ENCODE measurements at regions not wholly inside any gene's neighbourhood (a gene's known extent, or its start where the extent isn't known, plus 50 kb on each side); places are given as distances from the start of the nearest gene placed in this dataset.

- Histone ChIP-seq H3K23ac (ENCODE audit: low read length) (no peak overlapping the region), H3K56ac (ENCODE audit: low read length) (no peak overlapping the region), H2BK5ac (ENCODE audit: low read length) (no peak overlapping the region), H3K27ac (ENCODE audit: low read depth, low read length) (no peak overlapping the region), H4K8ac (ENCODE audit: low read depth, low read length) (no peak overlapping the region), H3K36me3 (ENCODE audit: control insufficient read depth, insufficient read depth, low read length) (no peaks in the 10 kb centered on the region), H3K4me2 (ENCODE audit: low read length) (no peak overlapping the region), H2BK15ac (replicated peaks; ENCODE audit: low read depth) (no peak overlapping the region), H3K79me1 (ENCODE audit: low read length) (no peaks in the 10 kb centered on the region), H3K4me3 (ENCODE audit: low read length) (no peak overlapping the region), H3K9ac (ENCODE audit: low read length) (no peak overlapping the region), H2AK5ac (ENCODE audit: low read length) (no peak overlapping the region), H3K79me2 (ENCODE audit: control insufficient read depth, insufficient read depth, low read length) (no peaks in the 10 kb centered on the region), H3K4me1 (ENCODE audit: control insufficient read depth, low read depth, low read length) (no peaks in the 10 kb centered on the region), H2BK120ac (ENCODE audit: low read depth, low read length) (no peak overlapping the region), H4K5ac (ENCODE audit: low read length) (no peak overlapping the region), H3K18ac (ENCODE audit: low read length) (no peak overlapping the region), H3K27me3 (ENCODE audit: insufficient read depth, low read length, poor library complexity) (no peaks in the 10 kb centered on the region), H3K4ac (ENCODE audit: low read depth, low read length) (no peak overlapping the region)
- no CpG with 5 or more reads among the region's 12 CpGs for WGBS (ENCODE audit: extremely low coverage, insufficient coverage, low lambda C conversion rate)
- no peak for DNase-seq
Measured at GRCh38 chr19:27894906-27895754, 1317.8 kb downstream of the UQCRFS1 start.

- H3K4ac ChIP-seq (ENCODE audit: low read depth, low read length), result no peak overlapping the region
- no peak for DNase-seq
- no peak overlapping the region for H3K9ac ChIP-seq (ENCODE audit: low read length)
- no peak overlapping the region for H2BK120ac ChIP-seq (ENCODE audit: low read depth, low read length)
- no CpG with 5 or more reads among the region's 2 CpGs for WGBS (ENCODE audit: extremely low coverage, insufficient coverage, low lambda C conversion rate)
- H3K4me3 ChIP-seq (ENCODE audit: low read length), result no peak overlapping the region
- no peak overlapping the region for H2BK5ac ChIP-seq (ENCODE audit: low read length)
- H3K4me2 ChIP-seq (ENCODE audit: low read length), result no peak overlapping the region
- no peak overlapping the region for H2AK5ac ChIP-seq (ENCODE audit: low read length)
- no peak overlapping the region for H3K27ac ChIP-seq (ENCODE audit: low read depth, low read length)
- no peak overlapping the region for H3K23ac ChIP-seq (ENCODE audit: low read length)
- no peaks in the 10 kb centered on the region for H3K36me3 ChIP-seq (ENCODE audit: control insufficient read depth, insufficient read depth, low read length)
- H4K5ac ChIP-seq (ENCODE audit: low read length), result no peak overlapping the region
- no peaks in the 10 kb centered on the region for H3K27me3 ChIP-seq (ENCODE audit: insufficient read depth, low read length, poor library complexity)
- H2BK15ac ChIP-seq (replicated peaks; ENCODE audit: low read depth), result no peak overlapping the region
- H3K79me2 ChIP-seq (ENCODE audit: control insufficient read depth, insufficient read depth, low read length), result no peaks in the 10 kb centered on the region
- no peaks in the 10 kb centered on the region for H3K4me1 ChIP-seq (ENCODE audit: control insufficient read depth, low read depth, low read length)
- no peak overlapping the region for H3K18ac ChIP-seq (ENCODE audit: low read length)
- no peaks in the 10 kb centered on the region for H3K79me1 ChIP-seq (ENCODE audit: low read length)
- no peak overlapping the region for H4K8ac ChIP-seq (ENCODE audit: low read depth, low read length)
- no peak overlapping the region for H3K56ac ChIP-seq (ENCODE audit: low read length)
Measured at GRCh38 chr19:27892500-27892899, 1320.5 kb downstream of the UQCRFS1 start.

DNA sequence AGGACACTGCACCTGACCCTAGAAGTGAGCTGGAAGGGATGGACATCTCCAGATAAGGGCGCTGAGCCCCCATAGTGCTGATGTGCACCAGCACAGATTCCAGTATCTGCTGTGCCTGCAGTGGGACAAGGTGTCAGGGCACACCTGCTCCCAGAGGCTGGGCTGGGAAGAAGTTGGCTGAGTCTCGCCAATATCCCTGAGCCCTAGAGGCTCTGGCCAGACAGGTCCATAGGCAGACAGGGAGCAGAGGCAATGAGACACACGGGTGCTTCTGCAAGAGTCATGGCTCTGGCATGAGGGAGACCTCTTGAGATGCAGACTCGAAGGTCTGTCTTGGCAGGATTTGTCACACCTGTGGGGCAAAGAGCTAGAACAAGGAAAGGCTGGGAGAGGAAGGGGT is 1321.5 kb downstream of the UQCRFS1 start:
- no peak overlapping the region for H3K4me2 ChIP-seq (ENCODE audit: low read length)
- no peaks in the 10 kb centered on the region for H3K79me2 ChIP-seq (ENCODE audit: control insufficient read depth, insufficient read depth, low read length)
- H3K9ac ChIP-seq (ENCODE audit: low read length), result no peak overlapping the region
- no peaks in the 10 kb centered on the region for H3K4me1 ChIP-seq (ENCODE audit: control insufficient read depth, low read depth, low read length)
- H3K23ac ChIP-seq (ENCODE audit: low read length), result no peak overlapping the region
- H4K8ac ChIP-seq (ENCODE audit: low read depth, low read length), result no peak overlapping the region
- no peaks in the 10 kb centered on the region for H3K27me3 ChIP-seq (ENCODE audit: insufficient read depth, low read length, poor library complexity)
- H3K27ac ChIP-seq (ENCODE audit: low read depth, low read length), result no peak overlapping the region
- no peaks in the 10 kb centered on the region for H3K36me3 ChIP-seq (ENCODE audit: control insufficient read depth, insufficient read depth, low read length)
- DNase-seq, result no peak
- no peak overlapping the region for H2BK120ac ChIP-seq (ENCODE audit: low read depth, low read length)
- no peak overlapping the region for H3K4me3 ChIP-seq (ENCODE audit: low read length)
- no peak overlapping the region for H4K5ac ChIP-seq (ENCODE audit: low read length)
- no CpG with 5 or more reads among the region's 4 CpGs for WGBS (ENCODE audit: extremely low coverage, insufficient coverage, low lambda C conversion rate)
- H3K56ac ChIP-seq (ENCODE audit: low read length), result no peak overlapping the region
- no peaks in the 10 kb centered on the region for H3K79me1 ChIP-seq (ENCODE audit: low read length)
- H2AK5ac ChIP-seq (ENCODE audit: low read length), result no peak overlapping the region
- H2BK5ac ChIP-seq (ENCODE audit: low read length), result no peak overlapping the region
- H3K18ac ChIP-seq (ENCODE audit: low read length), result no peak overlapping the region
- no peak overlapping the region for H3K4ac ChIP-seq (ENCODE audit: low read depth, low read length)
- no peak overlapping the region for H2BK15ac ChIP-seq (replicated peaks; ENCODE audit: low read depth)

DNA sequence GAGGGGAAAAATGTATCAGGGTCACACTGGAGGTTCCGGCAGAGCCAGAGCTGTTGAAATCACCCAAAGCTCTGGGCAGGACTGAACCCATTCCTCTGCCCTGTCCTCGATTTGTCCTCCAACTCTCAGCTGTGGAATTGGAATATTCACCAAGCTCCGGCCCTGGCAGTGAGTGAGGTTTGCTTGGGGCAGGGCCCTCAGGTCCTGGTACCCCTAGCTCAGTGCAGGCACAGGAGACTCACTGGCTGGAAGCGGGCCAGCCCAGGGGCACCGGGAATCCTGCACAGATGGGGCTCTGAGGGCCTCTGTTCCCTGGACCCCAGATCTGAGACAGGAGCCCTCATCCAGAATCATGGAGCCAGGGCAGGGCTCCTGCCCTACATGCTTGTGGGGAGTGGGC is 1322.3 kb downstream of the UQCRFS1 start:
- no peak overlapping the region for H4K8ac ChIP-seq (ENCODE audit: low read depth, low read length)
- no peaks in the 10 kb centered on the region for H3K79me1 ChIP-seq (ENCODE audit: low read length)
- no peak overlapping the region for H3K4me3 ChIP-seq (ENCODE audit: low read length)
- no peak overlapping the region for H3K18ac ChIP-seq (ENCODE audit: low read length)
- H3K36me3 ChIP-seq (ENCODE audit: control insufficient read depth, insufficient read depth, low read length), result no peaks in the 10 kb centered on the region
- H3K27ac ChIP-seq (ENCODE audit: low read depth, low read length), result no peak overlapping the region
- H2AK5ac ChIP-seq (ENCODE audit: low read length), result no peak overlapping the region
- H4K5ac ChIP-seq (ENCODE audit: low read length), result no peak overlapping the region
- no peaks in the 10 kb centered on the region for H3K27me3 ChIP-seq (ENCODE audit: insufficient read depth, low read length, poor library complexity)
- no peak overlapping the region for H3K56ac ChIP-seq (ENCODE audit: low read length)
- H2BK5ac ChIP-seq (ENCODE audit: low read length), result no peak overlapping the region
- no peaks in the 10 kb centered on the region for H3K4me1 ChIP-seq (ENCODE audit: control insufficient read depth, low read depth, low read length)
- H2BK15ac ChIP-seq (replicated peaks; ENCODE audit: low read depth), result no peak overlapping the region
- H2BK120ac ChIP-seq (ENCODE audit: low read depth, low read length), result no peak overlapping the region
- no peaks in the 10 kb centered on the region for H3K79me2 ChIP-seq (ENCODE audit: control insufficient read depth, insufficient read depth, low read length)
- H3K4me2 ChIP-seq (ENCODE audit: low read length), result no peak overlapping the region
- no peak for DNase-seq
- H3K4ac ChIP-seq (ENCODE audit: low read depth, low read length), result no peak overlapping the region
- H3K9ac ChIP-seq (ENCODE audit: low read length), result no peak overlapping the region
- WGBS (ENCODE audit: extremely low coverage, insufficient coverage, low lambda C conversion rate), result no CpG with 5 or more reads among the region's 5 CpGs
- H3K23ac ChIP-seq (ENCODE audit: low read length), result no peak overlapping the region

DNA sequence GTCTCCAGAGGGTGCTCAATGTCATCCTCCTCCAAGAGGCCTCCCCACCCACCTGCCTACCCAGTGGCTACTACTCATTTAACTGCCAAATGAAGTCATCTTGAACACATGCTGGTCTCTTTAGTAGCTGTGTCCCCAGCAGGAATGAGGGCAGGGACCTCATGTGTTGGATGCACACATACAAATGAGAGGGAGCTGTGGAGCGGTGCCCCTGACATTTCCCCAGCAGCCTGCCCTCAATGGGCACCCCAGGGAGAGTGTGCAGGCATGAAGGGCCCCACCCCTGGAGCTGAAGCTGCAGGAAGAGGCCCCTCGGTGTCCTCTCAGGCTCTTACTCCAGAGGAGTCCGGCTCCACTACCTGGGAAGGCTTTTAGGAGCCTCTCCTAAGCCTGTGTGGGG is 1322.7 kb downstream of the UQCRFS1 start:
- Histone ChIP-seq H2AK5ac (ENCODE audit: low read length) (no peak overlapping the region), H3K4ac (ENCODE audit: low read depth, low read length) (no peak overlapping the region), H3K27ac (ENCODE audit: low read depth, low read length) (no peak overlapping the region), H3K9ac (ENCODE audit: low read length) (no peak overlapping the region), H3K4me2 (ENCODE audit: low read length) (no peak overlapping the region), H3K79me1 (ENCODE audit: low read length) (no peaks in the 10 kb centered on the region), H3K79me2 (ENCODE audit: control insufficient read depth, insufficient read depth, low read length) (no peaks in the 10 kb centered on the region), H3K23ac (ENCODE audit: low read length) (no peak overlapping the region), H4K8ac (ENCODE audit: low read depth, low read length) (no peak overlapping the region), H4K5ac (ENCODE audit: low read length) (no peak overlapping the region), H3K56ac (ENCODE audit: low read length) (no peak overlapping the region), H3K18ac (ENCODE audit: low read length) (no peak overlapping the region), H3K4me3 (ENCODE audit: low read length) (no peak overlapping the region), H3K4me1 (ENCODE audit: control insufficient read depth, low read depth, low read length) (no peaks in the 10 kb centered on the region), H2BK15ac (replicated peaks; ENCODE audit: low read depth) (no peak overlapping the region), H2BK120ac (ENCODE audit: low read depth, low read length) (no peak overlapping the region), H2BK5ac (ENCODE audit: low read length) (no peak overlapping the region), H3K27me3 (ENCODE audit: insufficient read depth, low read length, poor library complexity) (no peaks in the 10 kb centered on the region), H3K36me3 (ENCODE audit: control insufficient read depth, insufficient read depth, low read length) (no peaks in the 10 kb centered on the region)
- no CpG with 5 or more reads among the region's 3 CpGs for WGBS (ENCODE audit: extremely low coverage, insufficient coverage, low lambda C conversion rate)
- DNase-seq, result no peak

DNA sequence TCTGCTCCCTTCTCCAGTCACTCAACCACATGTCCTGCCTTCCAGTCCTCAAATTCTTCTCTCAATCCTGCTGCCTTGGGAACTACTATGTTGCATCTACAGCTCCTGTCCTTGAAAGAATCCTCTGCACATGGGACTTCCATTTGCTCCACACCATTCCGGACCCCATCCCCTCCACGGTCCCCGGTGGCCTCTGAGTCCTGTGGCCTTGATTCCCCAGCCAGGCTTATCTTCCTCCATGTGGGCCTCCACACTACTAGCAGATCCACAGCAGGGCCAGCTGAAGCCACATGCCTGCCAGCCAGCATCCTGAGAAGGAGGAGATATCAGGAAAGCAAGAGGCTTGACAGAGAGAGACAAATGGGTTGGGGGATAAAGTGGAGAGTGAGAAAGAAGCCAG is 1323.8 kb downstream of the UQCRFS1 start:
- no peaks in the 10 kb centered on the region for H3K36me3 ChIP-seq (ENCODE audit: control insufficient read depth, insufficient read depth, low read length)
- H3K79me2 ChIP-seq (ENCODE audit: control insufficient read depth, insufficient read depth, low read length), result no peaks in the 10 kb centered on the region
- no peak overlapping the region for H2AK5ac ChIP-seq (ENCODE audit: low read length)
- H3K79me1 ChIP-seq (ENCODE audit: low read length), result no peaks in the 10 kb centered on the region
- DNase-seq, result no peak
- no peak overlapping the region for H4K5ac ChIP-seq (ENCODE audit: low read length)
- H3K27me3 ChIP-seq (ENCODE audit: insufficient read depth, low read length, poor library complexity), result no peaks in the 10 kb centered on the region
- no peak overlapping the region for H3K4me3 ChIP-seq (ENCODE audit: low read length)
- no peak overlapping the region for H3K4me2 ChIP-seq (ENCODE audit: low read length)
- H3K18ac ChIP-seq (ENCODE audit: low read length), result no peak overlapping the region
- H3K9ac ChIP-seq (ENCODE audit: low read length), result no peak overlapping the region
- no peak overlapping the region for H2BK15ac ChIP-seq (replicated peaks; ENCODE audit: low read depth)
- H3K23ac ChIP-seq (ENCODE audit: low read length), result no peak overlapping the region
- H2BK5ac ChIP-seq (ENCODE audit: low read length), result no peak overlapping the region
- no peak overlapping the region for H3K27ac ChIP-seq (ENCODE audit: low read depth, low read length)
- H3K4ac ChIP-seq (ENCODE audit: low read depth, low read length), result no peak overlapping the region
- H4K8ac ChIP-seq (ENCODE audit: low read depth, low read length), result no peak overlapping the region
- H2BK120ac ChIP-seq (ENCODE audit: low read depth, low read length), result no peak overlapping the region
- no peak overlapping the region for H3K56ac ChIP-seq (ENCODE audit: low read length)
- WGBS (ENCODE audit: extremely low coverage, insufficient coverage, low lambda C conversion rate), result no CpG with 5 or more reads among the region's 3 CpGs
- H3K4me1 ChIP-seq (ENCODE audit: control insufficient read depth, low read depth, low read length), result no peaks in the 10 kb centered on the region

All from mesendoderm (in vitro differentiated cells).